DND-41 (cell line): ENCODE measurements at regions not wholly inside any gene's neighbourhood (a gene's known extent, or its start where the extent isn't known, plus 50 kb on each side); places are given as distances from the start of the nearest gene placed in this dataset.

Experiments
- ATAC-seq: fragments of 200-7000 bp; cut with Tn5 transposase; 3 replicates; pipeline ENCODE4 v1.9.1; 2021; ENCODE audit warnings: low read depth; ENCODE audit not compliant: insufficient read depth
- DNase-seq: peaks from one replicate; pipeline ENCODE4 v3.0.0-alpha.2; 2020
- H2AFZ ChIP-seq: 2 replicates; pipeline ENCODE4 v1.6.0; 2012; ENCODE audit warnings: low read depth, low read length
- H3K27ac ChIP-seq: 2 replicates; pipeline ENCODE4 v1.5.1; 2012; ENCODE audit warnings: low read length, inconsistent platforms
- H3K27me3 ChIP-seq: fragments of 200-600 bp; sonication (generic); 2 replicates; pipeline ENCODE4 v1.6.0; 2012; ENCODE audit warnings: low read length, mild to moderate bottlenecking, inconsistent platforms; ENCODE audit not compliant: insufficient read depth, poor library complexity
- H3K36me3 ChIP-seq: 2 replicates; pipeline ENCODE4 v1.5.1; 2012; ENCODE audit warnings: low read length, inconsistent platforms; ENCODE audit not compliant: insufficient read depth
- H3K4me1 ChIP-seq: 2 replicates; pipeline ENCODE4 v1.5.1; 2012; ENCODE audit warnings: mild to moderate bottlenecking, low read length; ENCODE audit not compliant: insufficient read depth
- H3K4me2 ChIP-seq: 2 replicates; pipeline ENCODE4 v1.6.0; 2012; ENCODE audit warnings: mild to moderate bottlenecking, moderate library complexity, low read length, inconsistent platforms; ENCODE audit not compliant: insufficient read depth
- H3K4me3 ChIP-seq, 2 experiments: fragments of 200-600 bp in 1 of 2; shearing (Covaris generic) in 1 of 2; 2 replicates each; pipeline ENCODE4 v1.5.1; 2012 to 2016; ENCODE audit warnings: inconsistent platforms in 2 of 2, low read length in 2 of 2, mild to moderate bottlenecking in 2 of 2, low read depth in 1 of 2, moderate library complexity in 1 of 2
- H3K79me2 ChIP-seq: 2 replicates; pipeline ENCODE4 v1.6.0; 2012; ENCODE audit warnings: low read length, inconsistent platforms; ENCODE audit not compliant: insufficient read depth
- H3K9ac ChIP-seq: 2 replicates; pipeline ENCODE4 v1.6.0; 2012; ENCODE audit warnings: low read depth, mild to moderate bottlenecking, inconsistent platforms, low read length, moderate library complexity
- H3K9me3 ChIP-seq: 2 replicates; pipeline ENCODE4 v1.5.1; 2012; ENCODE audit warnings: low read length, moderate library complexity, mild to moderate bottlenecking, inconsistent platforms; ENCODE audit not compliant: insufficient read depth, severe bottlenecking
- H4K20me1 ChIP-seq: 2 replicates; pipeline ENCODE4 v1.6.0; 2012; ENCODE audit warnings: low read length; ENCODE audit not compliant: insufficient read depth
- CTCF ChIP-seq: IDR thresholded peaks from 2 replicates; pipeline ENCODE4 v1.5.1; 2012; ENCODE audit warnings: borderline replicate concordance, low read length, moderate library complexity, mild to moderate bottlenecking; ENCODE audit not compliant: poor library complexity, severe bottlenecking; ENCODE audit errors: extremely low read depth
- EZH2 ChIP-seq: IDR thresholded peaks from 3 replicates; pipeline ENCODE4 v1.6.1; 2012; ENCODE audit warnings: borderline replicate concordance, low read depth, mild to moderate bottlenecking, moderate library complexity, low read length, inconsistent platforms; ENCODE audit not compliant: severe bottlenecking

DNA sequence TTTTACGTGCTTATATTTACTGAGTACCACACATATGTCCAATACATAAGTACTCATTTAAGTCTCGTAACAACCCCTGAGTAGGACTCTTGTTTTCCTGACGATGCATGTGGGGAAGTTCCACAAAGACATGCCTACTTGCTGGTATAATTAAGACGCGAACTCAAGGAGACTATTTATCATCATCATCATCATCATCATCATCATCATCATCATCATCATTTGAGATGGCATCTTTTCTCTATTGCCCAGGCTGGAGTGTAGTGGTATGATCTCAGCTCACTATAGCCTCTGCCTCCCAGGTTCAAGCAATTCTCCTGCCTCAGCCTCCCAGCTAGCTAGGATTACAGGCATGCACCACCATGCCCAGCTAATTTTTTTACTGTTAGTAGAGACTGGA lies 809.9 kb upstream of the EEF2KMT start:
- ATAC-seq (no peak), DNase-seq (no peak)
- Histone ChIP-seq H3K4me2 (no peak overlapping the region), H3K36me3 (no peaks in the 10 kb centered on the region), H2AFZ (no peak overlapping the region), H3K4me3 (no peak overlapping the region), H3K4me1 (no peaks in the 10 kb centered on the region), H3K9me3 (no peaks in the 10 kb centered on the region), H4K20me1 (no peaks in the 10 kb centered on the region), H3K27ac (no peak overlapping the region), H3K27me3 (no peaks in the 10 kb centered on the region), H3K79me2 (no peaks in the 10 kb centered on the region), H3K9ac (no peak overlapping the region)
- TF ChIP-seq EZH2 (no peak), CTCF (no peak)

DNA sequence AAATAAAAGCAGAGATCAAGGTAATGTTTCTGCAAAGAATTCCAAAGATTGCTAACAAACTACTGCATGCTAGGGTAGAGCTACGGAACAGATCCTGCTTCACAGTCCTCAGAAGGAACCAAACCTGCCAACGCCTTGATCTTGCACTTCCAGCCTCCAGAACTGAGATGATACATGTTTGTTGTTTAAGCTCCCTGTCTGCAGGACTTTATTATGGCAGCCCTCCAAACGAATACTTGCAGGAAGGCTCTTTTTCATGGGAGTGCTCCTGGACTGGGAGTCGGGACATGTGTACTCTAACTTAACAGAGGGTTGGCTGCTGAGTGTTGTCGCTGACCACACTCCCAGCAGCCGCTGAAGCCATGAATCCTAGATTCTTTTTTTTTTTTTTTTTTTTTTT lies 808.8 kb upstream of the EEF2KMT start:
- DNase-seq (no peak), ATAC-seq (no peak)
- Histone ChIP-seq H3K9me3 (no peaks in the 10 kb centered on the region), H3K4me3 (no peak overlapping the region), H3K36me3 (no peaks in the 10 kb centered on the region), H2AFZ (no peak overlapping the region), H3K9ac (no peak overlapping the region), H3K4me2 (no peak overlapping the region), H4K20me1 (no peaks in the 10 kb centered on the region), H3K79me2 (no peaks in the 10 kb centered on the region), H3K27ac (no peak overlapping the region), H3K4me1 (no peaks in the 10 kb centered on the region), H3K27me3 (no peaks in the 10 kb centered on the region)
- TF ChIP-seq EZH2: no peak
- TF ChIP-seq CTCF: no peak

DNA sequence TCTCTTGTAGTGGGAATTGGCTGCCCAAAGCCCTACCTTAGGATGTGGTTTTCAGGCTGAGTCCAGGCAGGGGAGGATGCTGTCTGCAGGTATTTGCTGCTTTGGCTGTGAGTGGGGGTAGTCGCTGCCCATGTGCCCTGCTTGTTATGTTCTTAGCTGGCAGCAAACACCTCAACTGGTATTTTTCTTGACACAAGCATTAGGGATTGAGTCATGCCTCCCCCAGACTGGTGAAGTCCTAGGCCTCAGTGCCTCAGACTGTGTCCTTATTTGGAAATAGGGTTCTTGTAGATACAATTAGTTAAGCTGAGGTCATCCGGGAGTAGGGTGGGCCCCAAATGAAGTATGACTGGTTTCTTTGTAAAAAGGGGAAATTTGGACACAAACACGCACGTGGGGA lies 808.3 kb upstream of the EEF2KMT start:
- TF ChIP-seq EZH2: no peak
- Histone ChIP-seq H3K27me3 (no peaks in the 10 kb centered on the region), H3K9ac (no peak overlapping the region), H2AFZ (no peak overlapping the region), H3K27ac (no peak overlapping the region), H3K4me2 (no peak overlapping the region), H3K4me3 (no peak overlapping the region), H3K36me3 (no peaks in the 10 kb centered on the region), H4K20me1 (no peaks in the 10 kb centered on the region), H3K79me2 (no peaks in the 10 kb centered on the region), H3K4me1 (no peaks in the 10 kb centered on the region), H3K9me3 (no peaks in the 10 kb centered on the region)
- DNase-seq: no peak
- no peak for ATAC-seq

DNA sequence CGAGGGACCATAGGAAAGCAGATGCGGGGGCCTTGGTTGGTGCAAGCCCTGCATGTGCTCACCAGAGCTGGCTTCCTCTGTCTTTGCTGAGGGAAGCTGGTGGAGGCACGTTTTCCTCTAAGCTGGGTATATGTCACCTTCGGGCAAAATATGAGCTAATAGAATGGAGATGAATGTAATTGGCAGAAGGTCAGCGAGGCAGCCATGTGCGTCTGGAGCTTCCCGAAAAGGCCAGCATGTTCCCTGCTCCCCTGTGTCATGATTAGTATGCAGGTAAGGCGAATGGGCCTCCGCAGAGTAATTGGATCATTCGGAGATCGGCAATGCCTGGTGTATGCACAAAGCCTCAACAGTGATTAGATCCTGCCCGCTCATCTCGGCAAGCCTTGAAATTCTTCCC lies 806.2 kb upstream of the EEF2KMT start:
- Histone ChIP-seq H3K4me2 (no peak overlapping the region), H3K27ac (no peak overlapping the region), H3K36me3 (no peaks in the 10 kb centered on the region), H4K20me1 (no peaks in the 10 kb centered on the region), H3K4me1 (no peaks in the 10 kb centered on the region), H3K4me3 (no peak overlapping the region), H3K79me2 (no peaks in the 10 kb centered on the region), H3K27me3 (no peaks in the 10 kb centered on the region), H3K9me3 (no peaks in the 10 kb centered on the region), H3K9ac (no peak overlapping the region), H2AFZ (no peak overlapping the region)
- no peak for ATAC-seq
- no peak for TF ChIP-seq CTCF
- no peak for TF ChIP-seq EZH2
- DNase-seq: no peak
